ENCODE measurements at regions not wholly inside any gene's neighbourhood (a gene's known extent, or its start where the extent isn't known, plus 50 kb on each side); places are given as distances from the start of the nearest gene placed in this dataset.
A peak's percentile ranks its signal among the peaks of the same experiment; 100 is the strongest.

DNA sequence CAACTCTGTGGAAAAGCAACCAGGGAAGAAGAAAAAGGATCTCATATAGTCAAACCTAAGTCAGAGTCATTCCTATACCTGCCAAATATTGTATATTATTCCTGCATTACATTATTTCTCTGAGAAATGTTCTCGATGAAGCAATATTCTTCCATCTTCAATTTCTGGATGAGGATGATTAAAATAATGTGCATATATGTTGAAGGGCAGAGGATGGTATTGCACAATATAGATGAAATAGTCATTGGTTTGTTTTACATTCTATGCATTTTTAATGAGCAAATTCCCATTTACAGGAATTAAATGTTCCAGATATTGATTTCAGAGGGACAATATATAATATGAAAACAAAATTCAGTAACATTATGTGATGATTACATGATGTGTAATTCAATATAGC, 545.2 kb downstream of the STK39 start:
- WGBS: 98% methylated on average over 1 of the region's 1 CpG

DNA sequence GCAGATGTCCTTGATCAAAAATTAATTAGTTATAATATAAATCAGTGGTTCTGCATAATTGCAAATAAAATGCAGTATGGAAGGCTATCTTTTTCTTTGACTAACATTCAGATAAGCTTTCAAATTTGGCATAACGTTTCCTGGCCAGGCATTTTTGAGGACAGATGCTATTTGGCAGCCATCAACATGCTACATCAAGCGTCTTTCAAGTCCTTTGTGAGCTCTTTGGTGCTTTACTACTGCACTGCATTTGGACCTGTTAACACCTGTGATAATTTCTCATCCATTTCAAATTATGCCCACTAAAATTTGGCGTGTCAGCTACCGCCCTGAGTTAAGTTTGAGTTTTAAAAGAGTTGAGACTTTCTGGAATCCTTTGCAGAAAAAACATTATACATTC, 545.7 kb downstream of the STK39 start:
- DNase-seq (ENCODE audit: extremely low spot score): peak; percentile 3
- Histone ChIP-seq H3K4me3 (ENCODE audit: low read depth, low read length) (no peak overlapping the region), H3K4me1 (ENCODE audit: insufficient read depth) (no peaks in the 10 kb centered on the region), H3K36me3 (ENCODE audit: insufficient read depth) (no peaks in the 10 kb centered on the region), H3K27ac (ENCODE audit: low read depth) (no peak overlapping the region)
- 64% methylated on average over 4 of the region's 4 CpGs for WGBS

More for the DNA sequence above, 545.2 kb downstream of the STK39 start:
- Histone ChIP-seq H3K27ac (ENCODE audit: low read depth) (no peak overlapping the region), H3K4me1 (ENCODE audit: insufficient read depth) (no peaks in the 10 kb centered on the region), H3K4me3 (ENCODE audit: low read depth, low read length) (no peak overlapping the region), H3K36me3 (ENCODE audit: insufficient read depth) (no peaks in the 10 kb centered on the region)
- no peak for DNase-seq (ENCODE audit: extremely low spot score)

DNA sequence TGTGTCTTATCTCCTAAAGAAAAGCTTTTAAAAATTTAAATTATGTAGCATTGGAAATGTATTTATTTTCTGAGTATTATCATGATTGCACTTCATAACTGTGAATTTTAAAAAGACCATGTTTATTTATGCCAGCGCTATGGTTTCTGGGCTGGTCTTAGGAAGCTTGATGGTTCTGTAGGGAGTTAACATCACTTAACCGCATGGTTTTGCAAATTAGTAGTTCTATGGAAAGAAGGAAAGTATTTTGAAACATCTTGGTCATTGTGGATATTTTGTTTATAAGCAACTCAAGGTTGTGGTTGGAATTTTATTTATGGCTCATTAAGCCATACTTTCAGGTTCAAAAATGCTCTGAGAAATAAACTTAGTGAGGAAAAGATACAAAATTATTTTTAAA, 549.4 kb downstream of the STK39 start:
- no peak for DNase-seq (ENCODE audit: extremely low spot score)
- Histone ChIP-seq H3K4me1 (ENCODE audit: insufficient read depth) (no peaks in the 10 kb centered on the region), H3K27ac (ENCODE audit: low read depth) (no peak overlapping the region), H3K4me3 (ENCODE audit: low read depth, low read length) (no peak overlapping the region), H3K36me3 (ENCODE audit: insufficient read depth) (no peaks in the 10 kb centered on the region)
- 51% methylated on average over 2 of the region's 2 CpGs for WGBS

DNA sequence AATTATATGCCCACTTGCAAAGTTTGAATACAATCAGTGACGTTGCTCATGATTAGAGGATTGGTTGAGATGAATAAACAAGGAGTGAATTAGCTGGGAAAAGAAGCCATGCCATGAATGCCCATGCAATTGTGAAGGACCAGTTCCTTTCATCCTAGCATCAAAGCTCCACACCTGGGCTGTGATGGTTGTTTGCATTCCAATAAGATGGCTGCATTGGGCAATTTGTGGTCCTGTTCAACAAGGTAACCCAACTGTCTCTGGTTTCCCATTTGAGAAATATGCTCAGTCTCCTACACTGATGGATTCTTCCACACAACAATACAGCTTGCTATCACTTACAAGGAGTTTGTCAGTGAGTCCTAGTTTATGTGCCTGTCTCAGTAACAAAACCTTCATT, 550.2 kb downstream of the STK39 start:
- no peaks in the 10 kb centered on the region for H3K36me3 ChIP-seq (ENCODE audit: insufficient read depth)
- 52% methylated on average over 1 of the region's 1 CpG for WGBS
- H3K27ac ChIP-seq (ENCODE audit: low read depth): no peak overlapping the region
- H3K4me3 ChIP-seq (ENCODE audit: low read depth, low read length): no peak overlapping the region
- no peak for DNase-seq (ENCODE audit: extremely low spot score)
- H3K4me1 ChIP-seq (ENCODE audit: insufficient read depth): no peaks in the 10 kb centered on the region

DNA sequence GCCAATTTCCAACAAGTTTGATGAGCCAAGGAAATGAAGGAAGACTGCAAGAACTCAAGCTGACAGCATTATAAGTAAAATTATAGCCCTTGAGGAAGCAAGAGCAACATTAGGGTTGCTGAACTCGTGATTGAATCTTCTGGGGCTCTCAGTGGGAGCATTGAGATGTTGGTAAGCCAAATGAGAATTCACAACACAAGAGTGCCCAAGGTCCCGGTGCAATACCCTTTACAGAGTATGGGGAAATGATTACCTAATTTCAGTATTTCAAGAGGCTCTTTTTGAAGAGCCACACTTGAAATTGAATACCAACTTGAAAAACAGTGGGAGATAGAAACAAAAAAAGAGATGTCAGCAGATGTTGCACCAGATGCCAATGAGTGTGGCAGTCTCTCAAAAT, 554.5 kb downstream of the STK39 start:
- no peak overlapping the region for H3K27ac ChIP-seq (ENCODE audit: low read depth)
- H3K36me3 ChIP-seq (ENCODE audit: insufficient read depth): no peaks in the 10 kb centered on the region
- DNase-seq (ENCODE audit: extremely low spot score): no peak

DNA sequence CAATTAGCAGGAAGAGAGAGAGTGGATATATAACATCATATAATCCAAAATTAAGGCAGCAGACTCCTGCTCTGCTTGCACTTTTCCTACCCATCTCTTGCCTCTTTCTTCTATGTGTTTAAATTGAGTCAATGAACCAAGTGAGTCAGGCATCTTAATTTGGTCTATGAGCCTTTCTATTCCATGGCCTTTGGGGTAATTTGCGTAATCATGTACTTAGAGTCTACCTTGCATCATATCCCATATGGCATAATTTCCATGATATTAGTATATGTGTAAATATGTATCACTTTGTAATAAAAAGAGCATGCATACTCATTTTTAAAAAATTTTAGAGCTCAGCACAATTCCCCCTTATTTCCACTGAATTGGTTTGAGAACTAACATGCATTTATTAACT, 555.2 kb downstream of the STK39 start:
- H3K4me3 ChIP-seq (ENCODE audit: low read depth, low read length): no peak overlapping the region
- no peaks in the 10 kb centered on the region for H3K4me1 ChIP-seq (ENCODE audit: insufficient read depth)
- H3K27ac ChIP-seq (ENCODE audit: low read depth): no peak overlapping the region
- WGBS: 100% methylated on average over 1 of the region's 1 CpG
- no peak for DNase-seq (ENCODE audit: extremely low spot score)
- H3K36me3 ChIP-seq (ENCODE audit: insufficient read depth): no peaks in the 10 kb centered on the region

More for the DNA sequence above, 554.5 kb downstream of the STK39 start:
- Histone ChIP-seq H3K4me1 (ENCODE audit: insufficient read depth) (no peaks in the 10 kb centered on the region), H3K4me3 (ENCODE audit: low read depth, low read length) (no peak overlapping the region)
- 61% methylated on average over 2 of the region's 2 CpGs for WGBS

DNA sequence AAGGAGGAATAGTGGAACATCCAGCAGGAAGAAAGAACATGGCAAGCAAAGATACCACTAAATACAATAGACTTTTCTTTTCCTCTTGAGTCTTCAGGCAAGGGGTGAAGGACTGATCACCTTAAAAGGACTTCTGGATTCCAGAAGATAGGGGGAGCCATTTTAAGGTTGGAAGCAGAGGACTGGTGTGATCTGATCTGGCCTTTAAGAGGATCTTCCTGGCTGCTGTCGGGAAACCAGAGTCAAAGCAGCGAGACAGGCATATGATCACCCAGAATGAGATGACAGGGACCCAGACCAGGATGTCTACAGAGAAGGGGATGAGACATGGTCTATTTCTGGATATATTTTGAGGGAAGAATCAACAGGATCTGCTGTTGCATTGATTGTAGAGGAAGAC, 558.0 kb downstream of the STK39 start:
- WGBS: 70% methylated on average over 2 of the region's 2 CpGs
- DNase-seq (ENCODE audit: extremely low spot score): no peak
- H3K4me3 ChIP-seq (ENCODE audit: low read depth, low read length): no peak overlapping the region
- H3K4me1 ChIP-seq (ENCODE audit: insufficient read depth): no peaks in the 10 kb centered on the region
- H3K36me3 ChIP-seq (ENCODE audit: insufficient read depth): no peaks in the 10 kb centered on the region
- H3K27ac ChIP-seq (ENCODE audit: low read depth): no peak overlapping the region

DNA sequence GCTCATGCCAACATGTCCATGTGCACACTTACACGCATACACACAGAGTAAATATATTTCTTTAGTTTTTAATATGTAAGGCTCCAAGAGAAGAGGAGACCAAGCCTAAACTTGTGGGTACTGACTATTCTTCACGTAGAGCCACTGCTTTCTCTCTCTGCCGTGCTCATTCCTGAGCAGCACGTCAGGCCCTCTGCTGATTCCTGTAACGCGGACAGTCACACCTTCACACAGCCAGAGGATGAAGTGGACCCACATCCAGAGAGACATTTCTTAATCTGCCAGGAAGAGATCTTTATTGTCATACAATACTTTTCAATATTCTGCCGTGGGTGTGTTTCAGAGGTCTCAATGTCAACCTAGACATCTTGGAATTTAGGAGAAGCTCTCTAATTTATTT, 560.7 kb downstream of the STK39 start:
- no peak for DNase-seq (ENCODE audit: extremely low spot score)
- WGBS: 78% methylated on average over 7 of the region's 7 CpGs
- no peak overlapping the region for H3K4me3 ChIP-seq (ENCODE audit: low read depth, low read length)

DNA sequence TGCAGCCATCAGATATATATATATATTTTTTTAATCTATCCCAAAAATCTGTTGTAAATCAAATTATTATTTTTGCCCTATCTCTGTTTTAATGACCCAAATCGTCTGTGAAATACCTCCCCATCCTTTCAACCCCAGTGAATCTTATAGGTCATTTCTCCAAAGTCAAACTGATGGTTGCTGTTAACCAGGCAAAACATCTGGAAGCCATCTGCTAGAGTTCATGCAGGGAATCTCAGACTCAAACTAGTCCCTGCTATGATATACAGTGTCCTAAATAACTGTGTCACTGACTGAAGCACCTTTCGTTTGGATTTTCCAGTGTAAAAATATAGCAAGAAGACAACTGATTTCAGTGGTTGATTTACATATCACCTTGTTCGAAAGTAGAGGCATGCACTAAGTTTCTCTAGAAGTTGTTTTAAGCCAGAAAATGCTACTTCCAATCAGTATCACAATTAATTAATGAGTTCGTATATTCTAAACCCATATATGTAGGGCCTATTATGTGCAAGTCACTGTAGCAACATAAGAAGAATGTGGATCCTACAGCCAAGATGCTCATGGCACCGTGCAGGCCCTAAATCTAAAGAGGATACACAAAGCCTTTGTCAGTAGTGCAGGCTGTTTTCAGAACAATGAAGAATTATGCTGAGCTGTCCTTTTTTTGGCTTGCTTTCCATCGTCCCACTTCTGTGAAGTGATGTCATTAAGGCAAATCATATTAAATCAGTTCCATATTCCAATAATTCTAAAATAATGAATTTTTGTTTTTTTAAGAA, 566.0 kb downstream of the STK39 start:
- DNase-seq (ENCODE audit: extremely low spot score): no peak
- H3K27ac ChIP-seq (ENCODE audit: low read depth): no peak overlapping the region
- no peak overlapping the region for H3K4me3 ChIP-seq (ENCODE audit: low read depth, low read length)
- no peaks in the 10 kb centered on the region for H3K36me3 ChIP-seq (ENCODE audit: insufficient read depth)
- H3K4me1 ChIP-seq (ENCODE audit: insufficient read depth): no peaks in the 10 kb centered on the region
- WGBS: 58% methylated on average over 6 of the region's 6 CpGs

More for the DNA sequence above, 560.7 kb downstream of the STK39 start:
- H3K4me1 ChIP-seq (ENCODE audit: insufficient read depth): no peaks in the 10 kb centered on the region
- H3K27ac ChIP-seq (ENCODE audit: low read depth): no peak overlapping the region
- H3K36me3 ChIP-seq (ENCODE audit: insufficient read depth): no peaks in the 10 kb centered on the region

DNA sequence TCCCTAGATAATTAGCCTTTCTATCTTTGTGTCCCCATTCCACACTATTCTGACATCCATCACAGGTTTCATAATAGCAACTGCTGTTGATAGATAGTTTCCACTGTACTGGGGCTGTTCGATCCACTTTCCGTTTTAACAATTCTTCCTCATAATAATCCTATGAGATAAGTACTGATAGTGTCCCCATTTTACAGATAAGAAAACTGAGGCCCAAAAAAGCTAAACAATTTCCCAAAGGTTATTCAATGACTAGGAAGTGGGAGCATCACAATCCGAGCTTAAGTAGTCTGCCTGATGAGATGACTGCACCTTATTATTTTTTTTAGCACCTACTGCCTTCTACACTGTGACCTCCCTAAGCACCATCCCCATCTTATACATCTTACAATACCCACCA, 569.2 kb downstream of the STK39 start:
- 89% methylated on average over 3 of the region's 3 CpGs for WGBS
- H3K4me1 ChIP-seq (ENCODE audit: insufficient read depth): no peaks in the 10 kb centered on the region

DNA sequence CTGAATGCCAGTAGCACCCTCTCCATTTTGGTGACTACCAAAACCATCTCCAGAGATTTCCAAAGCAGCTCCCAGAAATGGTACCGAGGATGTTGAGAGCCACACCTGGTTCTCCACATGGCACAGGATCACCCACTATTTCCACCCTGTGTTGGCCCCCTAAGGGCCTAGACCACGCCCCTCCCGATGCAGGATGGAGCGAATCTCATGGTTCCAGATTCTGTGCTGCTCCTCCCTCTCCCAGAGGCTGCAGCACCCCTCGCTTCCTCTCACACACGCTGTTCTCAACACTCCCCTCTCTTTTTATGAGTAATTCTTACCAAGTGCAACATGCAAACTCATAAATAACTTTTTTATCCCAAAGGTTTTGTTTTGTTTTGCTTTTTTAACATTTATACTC, 571.5 kb downstream of the STK39 start:
- Histone ChIP-seq H3K36me3 (ENCODE audit: insufficient read depth) (no peaks in the 10 kb centered on the region), H3K27ac (ENCODE audit: low read depth) (no peak overlapping the region), H3K4me3 (ENCODE audit: low read depth, low read length) (no peak overlapping the region), H3K4me1 (ENCODE audit: insufficient read depth) (no peaks in the 10 kb centered on the region)
- WGBS: 73% methylated on average over 6 of the region's 6 CpGs
- no peak for DNase-seq (ENCODE audit: extremely low spot score)

More for the DNA sequence above, 569.2 kb downstream of the STK39 start:
- DNase-seq (ENCODE audit: extremely low spot score): no peak
- H3K27ac ChIP-seq (ENCODE audit: low read depth): no peak overlapping the region
- H3K36me3 ChIP-seq (ENCODE audit: insufficient read depth): no peaks in the 10 kb centered on the region
- no peak overlapping the region for H3K4me3 ChIP-seq (ENCODE audit: low read depth, low read length)

DNA sequence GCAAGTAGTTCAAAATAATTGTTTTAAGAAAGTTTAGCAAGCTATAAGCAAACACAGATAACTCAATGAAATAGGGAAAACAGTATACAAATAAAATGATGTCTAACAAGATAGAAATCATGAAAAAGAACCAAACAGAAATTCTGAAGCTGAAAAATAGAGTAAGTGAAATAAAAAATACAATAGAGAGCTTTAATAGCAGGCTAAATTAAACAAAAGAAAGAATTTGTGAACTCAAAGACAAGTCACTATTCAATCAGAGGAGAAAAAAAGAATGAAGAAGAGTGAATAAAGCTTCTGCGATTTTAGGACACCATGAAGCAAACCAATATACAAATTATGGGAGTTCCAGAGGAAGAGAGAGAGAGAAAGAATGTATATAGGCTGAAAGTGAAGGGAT, 576.8 kb downstream of the STK39 start:
- no peak overlapping the region for H3K4me3 ChIP-seq (ENCODE audit: low read depth, low read length)
- no peak overlapping the region for H3K27ac ChIP-seq (ENCODE audit: low read depth)
- WGBS: 0% methylated on average over 1 of the region's 1 CpG
- DNase-seq (ENCODE audit: extremely low spot score): no peak
- no peaks in the 10 kb centered on the region for H3K4me1 ChIP-seq (ENCODE audit: insufficient read depth)
- no peaks in the 10 kb centered on the region for H3K36me3 ChIP-seq (ENCODE audit: insufficient read depth)

DNA sequence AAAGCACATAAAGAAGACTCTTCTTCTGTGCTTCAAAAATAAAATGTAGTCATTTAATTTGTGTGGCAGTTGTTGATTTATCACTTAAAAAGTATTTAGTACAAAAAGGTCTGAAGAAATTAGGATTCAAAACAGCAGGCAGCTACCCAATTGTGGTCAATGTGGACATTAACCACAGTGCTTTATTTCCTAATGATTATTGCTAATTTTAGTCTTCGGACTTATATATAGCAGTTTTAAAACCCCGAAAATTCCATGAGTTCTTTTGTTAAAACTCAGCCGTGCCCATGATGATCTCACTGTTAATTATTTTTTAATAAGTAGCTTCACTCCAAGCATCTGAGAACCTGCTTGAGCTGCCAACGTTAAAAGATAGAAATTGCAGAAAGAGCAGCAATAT, 594.3 kb downstream of the STK39 start:
- Histone ChIP-seq H3K27ac (ENCODE audit: low read depth) (no peak overlapping the region), H3K36me3 (ENCODE audit: insufficient read depth) (no peaks in the 10 kb centered on the region), H3K4me1 (ENCODE audit: insufficient read depth) (no peaks in the 10 kb centered on the region), H3K4me3 (ENCODE audit: low read depth, low read length) (no peak overlapping the region)
- DNase-seq (ENCODE audit: extremely low spot score): no peak
- WGBS: 78% methylated on average over 4 of the region's 4 CpGs

DNA sequence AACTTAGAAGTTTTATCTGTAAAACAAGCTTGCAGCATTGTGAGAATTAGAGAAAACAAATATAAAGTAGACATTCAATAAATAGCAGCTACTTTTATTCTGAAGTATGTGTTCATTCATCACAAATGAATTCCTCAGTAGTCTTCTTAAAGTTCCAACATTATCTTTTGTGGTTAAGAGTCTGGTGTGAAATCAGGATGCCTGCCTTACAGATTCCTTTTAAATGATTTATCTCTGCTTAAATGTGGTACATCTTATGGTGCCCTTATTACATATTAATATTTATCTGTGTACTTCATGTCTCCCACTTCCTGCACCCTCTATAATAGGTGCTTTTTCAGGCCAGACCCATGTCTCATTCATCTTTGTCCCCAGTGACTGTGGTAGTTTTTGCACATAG, 595.0 kb downstream of the STK39 start:
- H3K27ac ChIP-seq (ENCODE audit: low read depth): no peak overlapping the region
- no peak for DNase-seq (ENCODE audit: extremely low spot score)
- no peaks in the 10 kb centered on the region for H3K4me1 ChIP-seq (ENCODE audit: insufficient read depth)
- H3K36me3 ChIP-seq (ENCODE audit: insufficient read depth): no peaks in the 10 kb centered on the region
- no peak overlapping the region for H3K4me3 ChIP-seq (ENCODE audit: low read depth, low read length)
